UCSD-AML1 (cell line): ENCODE measurements at regions not wholly inside any gene's neighbourhood (a gene's known extent, or its start where the extent isn't known, plus 50 kb on each side); places are given as distances from the start of the nearest gene placed in this dataset.

Experiments used
- DNase-seq: peaks from one replicate; lab custom pipeline; 2025; ENCODE audit not compliant: unreplicated experiment; lab: John Stamatoyannopoulos, UW

DNA sequence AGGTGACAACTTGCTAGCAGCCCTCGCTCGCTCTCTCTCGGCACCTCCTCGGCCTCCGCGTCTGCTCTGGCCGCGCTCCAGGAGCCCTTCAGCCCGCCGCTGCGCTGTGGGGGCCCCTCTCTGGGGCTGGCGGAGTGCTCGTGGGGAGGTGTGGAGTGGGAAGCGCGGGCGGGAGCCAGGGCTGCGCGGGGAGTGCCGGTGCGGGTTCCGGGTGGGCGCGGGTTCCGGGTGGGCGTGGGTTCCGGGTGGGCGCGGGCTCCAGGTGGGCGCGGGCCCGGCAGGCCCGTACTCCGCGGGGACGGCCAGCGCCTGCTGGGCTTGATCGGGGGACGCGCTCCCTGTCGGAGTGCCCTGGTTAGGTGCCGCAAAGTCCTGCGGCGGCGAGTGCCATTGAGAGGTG is 384.3 kb downstream of the GPM6A start:
- no peak for DNase-seq

GRCh38 chr4:175431694-175432093 is 380.4 kb downstream of the GPM6A start:
- DNase-seq = no peak

GRCh38 chr4:175435381-175435783 is 376.7 kb downstream of the GPM6A start:
- DNase-seq = peak; percentile 50

DNA sequence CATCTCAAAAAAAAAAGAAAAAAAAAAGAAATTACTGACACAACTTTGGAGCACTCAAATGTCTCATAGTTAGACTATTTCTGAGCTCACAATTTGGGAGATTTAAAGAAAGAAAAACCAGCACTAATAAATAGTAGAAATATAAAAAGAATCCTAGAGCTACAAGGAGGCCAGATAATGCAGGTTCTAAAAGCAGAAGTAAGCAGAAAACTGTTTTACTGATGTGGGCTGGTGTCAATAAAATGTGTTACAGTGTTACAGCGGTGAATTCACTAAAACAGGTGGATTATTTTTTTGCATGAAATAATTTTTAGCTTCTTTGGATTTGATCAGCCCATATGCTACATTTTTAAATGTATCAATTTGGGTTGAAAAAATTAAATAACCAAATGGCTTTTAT is 375.9 kb downstream of the GPM6A start:
- no peak for DNase-seq

GRCh38 chr4:175440786-175441185 is 371.3 kb downstream of the GPM6A start:
- DNase-seq = no peak

- DNase-seq = no peak
Observed at GRCh38 chr4:175441256-175441655, 370.8 kb downstream of the GPM6A start.

DNA sequence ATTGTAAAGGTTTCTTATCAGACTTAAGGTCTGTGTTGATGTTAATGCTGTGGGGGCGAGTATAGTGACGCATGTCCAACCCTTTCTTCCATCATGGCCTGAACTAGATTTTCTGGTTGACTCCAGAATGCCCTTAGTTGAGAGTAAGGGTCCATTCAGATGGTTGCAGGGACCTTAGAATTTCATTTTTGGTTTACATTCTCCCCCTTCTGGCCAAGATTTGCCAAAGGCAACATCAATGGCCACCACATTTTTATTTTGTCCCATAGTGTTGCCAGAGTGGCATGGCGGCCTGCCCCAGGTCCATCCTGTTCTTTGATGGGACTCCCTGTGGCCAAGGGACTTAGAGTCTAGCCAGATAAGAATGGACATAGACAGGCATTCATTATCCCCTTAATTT is 368.5 kb downstream of the GPM6A start:
- no peak for DNase-seq

GRCh38 chr4:175444512-175444911 is 367.6 kb downstream of the GPM6A start:
- DNase-seq = no peak

DNA sequence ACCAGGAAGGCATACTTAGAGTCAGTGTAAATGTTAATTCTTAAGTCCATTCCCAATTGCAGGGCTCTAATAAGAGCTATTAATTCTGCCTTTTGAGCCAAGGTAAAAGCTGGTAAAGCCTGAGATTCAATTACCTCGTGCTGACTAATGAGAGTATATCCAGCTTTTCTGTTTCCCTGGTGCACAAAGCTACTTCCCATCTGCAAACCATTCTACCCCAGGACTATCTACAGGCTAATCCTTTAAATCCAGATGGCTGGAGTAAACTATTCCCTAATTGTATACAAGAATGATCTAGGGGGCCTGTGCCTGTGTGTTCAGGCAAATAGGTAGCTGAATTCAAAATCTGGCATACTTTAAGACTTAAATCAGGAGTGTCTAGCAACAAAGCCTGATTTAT is 365.0 kb downstream of the GPM6A start:
- DNase-seq = no peak

GRCh38 chr4:175450446-175450845 is 361.6 kb downstream of the GPM6A start:
- DNase-seq = no peak

DNA sequence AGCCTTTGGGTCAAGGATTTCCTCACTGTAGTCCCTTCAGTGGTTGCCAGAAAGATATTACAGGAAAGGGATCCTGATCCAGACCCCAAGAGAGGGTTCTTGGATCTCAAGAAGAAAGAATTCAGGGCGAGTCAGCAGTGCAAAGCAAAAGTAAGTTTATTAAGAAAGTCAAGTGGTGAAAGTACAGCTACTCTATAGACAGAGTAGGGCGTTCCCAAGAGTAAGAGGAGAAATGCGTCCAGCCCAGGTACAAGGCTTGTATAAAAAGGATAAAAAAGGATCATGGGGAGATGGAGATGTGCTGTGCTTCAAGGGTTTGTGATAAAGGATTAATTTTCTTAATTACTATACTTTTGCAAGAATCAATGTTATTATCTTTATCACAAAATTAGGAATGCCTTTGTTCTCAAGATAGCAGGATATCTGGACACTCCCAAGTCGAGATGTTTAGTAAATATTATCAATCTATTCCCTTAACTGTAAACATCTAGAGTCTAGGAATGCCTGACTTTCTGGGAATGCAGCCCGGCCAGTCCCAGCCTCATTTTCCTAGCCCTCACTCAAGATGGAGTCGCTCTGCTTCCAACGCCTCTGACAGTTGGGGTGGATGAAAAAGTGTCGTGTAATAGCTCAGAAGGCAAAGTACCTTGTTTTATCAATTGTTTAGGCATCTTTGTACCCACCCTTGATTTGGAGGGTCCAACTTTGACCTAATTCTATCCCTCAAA is 360.7 kb downstream of the GPM6A start:
- no peak for DNase-seq

DNA sequence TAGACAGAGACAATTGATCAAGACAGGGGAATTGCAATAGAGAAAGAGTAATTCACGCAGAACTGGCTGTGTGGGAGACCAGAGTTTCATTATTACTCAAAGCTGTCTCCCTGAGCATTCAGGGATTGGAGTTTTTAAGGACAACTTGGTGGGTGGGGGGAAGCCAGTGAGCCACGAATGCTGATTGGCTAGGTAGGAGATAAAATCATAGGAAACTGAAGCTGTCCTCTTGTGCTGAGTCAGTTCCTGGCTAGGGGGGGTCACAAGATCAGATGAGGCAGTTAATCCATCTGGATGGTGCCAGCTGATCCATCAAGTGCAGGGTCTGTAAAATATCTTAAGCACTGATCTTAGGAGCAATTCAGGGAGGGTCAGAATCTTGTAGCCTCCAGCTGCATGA is 358.6 kb downstream of the GPM6A start:
- no peak for DNase-seq

DNA sequence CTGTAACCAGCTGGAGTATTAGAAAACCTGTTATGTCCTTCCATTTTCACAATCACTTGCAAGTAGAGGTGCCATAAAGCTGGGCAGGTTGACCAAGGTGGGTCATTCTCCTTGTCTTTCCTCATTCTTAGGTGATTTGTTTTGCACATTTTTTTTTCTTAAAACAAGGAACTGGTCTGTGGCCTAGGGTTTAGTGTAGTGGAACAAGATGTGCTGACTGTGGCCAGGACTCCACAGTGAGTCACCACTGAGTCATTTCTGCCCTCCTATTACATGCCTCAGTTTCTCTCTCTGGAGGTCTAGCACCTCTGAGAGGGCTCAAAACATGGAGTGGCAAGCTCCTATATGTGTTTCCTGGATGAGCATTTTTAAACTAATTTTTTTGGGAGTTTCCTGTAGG is 355.9 kb downstream of the GPM6A start:
- DNase-seq = no peak

DNA sequence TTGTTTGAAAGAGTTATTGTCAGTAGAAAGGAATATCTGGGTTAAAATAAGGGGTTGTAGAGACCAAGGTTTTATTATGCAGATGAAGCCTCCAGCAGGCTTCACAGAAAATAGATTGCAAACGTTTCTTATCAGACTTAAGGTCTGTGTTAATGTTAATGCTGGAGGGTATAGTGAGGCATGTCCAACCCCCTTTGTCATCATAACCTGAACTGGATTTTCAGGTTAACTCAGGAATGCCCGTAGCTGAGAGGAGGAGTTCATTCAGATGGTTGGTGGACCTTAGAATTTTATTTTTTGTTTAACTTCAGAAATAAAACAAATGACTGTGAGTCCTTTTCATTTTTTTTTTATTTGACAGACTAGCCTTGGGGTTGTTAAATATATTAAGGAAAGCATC is 354.1 kb downstream of the GPM6A start:
- DNase-seq = no peak

- no peak for DNase-seq
Observed at GRCh38 chr4:175459571-175459970, 352.5 kb downstream of the GPM6A start.

DNA sequence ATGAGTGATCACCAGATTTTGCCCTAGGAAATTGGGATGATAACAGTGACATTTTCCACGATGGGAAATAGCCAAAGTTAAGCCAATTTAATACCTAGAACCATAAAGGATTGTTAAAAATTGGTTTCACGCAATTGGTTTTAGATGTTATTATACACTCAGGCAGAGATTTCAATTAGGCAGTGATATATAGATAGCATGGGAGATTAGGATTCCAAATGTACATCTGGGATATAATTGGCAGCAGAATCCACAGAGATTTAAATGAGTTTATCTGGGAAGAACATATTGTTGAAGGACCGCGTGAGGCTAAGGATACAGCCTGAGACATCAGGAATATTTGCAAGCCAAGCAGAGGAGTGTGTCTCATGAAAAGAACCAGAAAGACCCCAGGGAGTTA is 351.6 kb downstream of the GPM6A start:
- no peak for DNase-seq

- no peak for DNase-seq
Observed at GRCh38 chr4:175469514-175469913, 342.6 kb downstream of the GPM6A start.

DNA sequence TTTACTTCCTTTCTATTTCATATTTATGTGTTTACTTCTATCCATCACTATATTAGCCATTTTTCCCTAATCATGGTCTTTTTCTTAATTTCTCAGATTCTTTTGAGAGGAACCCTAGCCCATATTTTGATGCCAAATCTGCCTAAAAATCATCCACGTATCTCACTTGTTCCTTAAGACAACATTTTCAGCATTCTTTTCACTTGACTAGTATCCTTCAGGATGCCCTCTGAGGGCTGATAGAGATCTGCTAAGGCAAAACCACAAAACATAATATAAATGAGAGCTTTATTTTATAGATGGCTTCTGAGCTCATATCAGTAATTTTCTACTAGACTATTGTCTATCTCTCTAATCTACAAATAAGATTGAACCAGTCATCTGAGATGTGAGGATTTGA is 341.9 kb downstream of the GPM6A start:
- no peak for DNase-seq

GRCh38 chr4:175480404-175480803 is 331.7 kb downstream of the GPM6A start:
- no peak for DNase-seq

DNA sequence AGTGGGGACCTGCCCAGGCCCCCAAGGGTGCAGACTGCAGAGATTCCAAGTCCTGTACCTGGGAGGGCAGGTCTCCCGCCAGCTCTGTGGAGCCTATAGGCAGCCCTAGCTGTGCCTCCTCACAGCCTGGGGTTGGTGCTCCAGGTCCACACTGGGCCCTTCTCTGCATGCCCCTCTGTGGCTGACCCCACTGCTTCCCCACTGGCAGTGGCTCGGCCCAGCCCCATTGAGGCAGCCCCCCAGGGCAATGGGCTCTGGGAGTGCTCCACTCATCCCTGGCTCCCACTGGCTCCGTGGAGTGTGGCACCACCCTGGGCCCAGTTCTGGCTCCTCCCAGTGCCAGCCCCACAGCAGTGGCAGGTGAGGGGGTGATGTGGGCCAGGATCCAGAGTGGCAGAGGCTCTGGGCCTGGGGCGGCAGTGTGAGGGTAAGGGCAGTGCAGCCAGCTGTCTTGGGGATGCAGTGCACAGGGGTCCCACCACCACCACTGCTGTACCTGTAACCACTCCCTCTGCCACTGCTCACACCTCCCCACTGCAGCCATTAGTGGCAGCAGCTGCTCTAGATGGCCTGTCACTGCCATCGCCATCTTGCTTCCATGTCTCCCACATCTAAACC is 312.2 kb downstream of the GPM6A start:
- no peak for DNase-seq

DNA sequence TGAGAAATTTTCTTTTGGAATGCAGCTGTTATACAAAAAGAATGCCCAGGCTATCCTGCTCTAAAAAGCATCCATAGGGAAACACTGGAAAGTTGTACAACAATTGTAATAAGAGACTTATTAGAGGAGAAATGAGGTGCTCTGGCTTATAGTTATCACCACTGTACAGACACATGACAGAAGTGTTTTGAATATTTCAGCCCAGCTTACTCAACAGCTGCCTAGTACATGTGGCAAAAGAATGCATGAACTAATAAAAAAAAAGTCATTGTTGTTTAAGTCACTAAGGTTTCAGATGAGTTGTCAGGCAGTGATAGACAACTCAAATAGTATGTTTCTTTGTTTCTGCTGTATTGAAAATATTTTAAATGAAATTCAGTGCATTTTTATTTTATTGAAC is 307.7 kb downstream of the GPM6A start:
- no peak for DNase-seq

DNA sequence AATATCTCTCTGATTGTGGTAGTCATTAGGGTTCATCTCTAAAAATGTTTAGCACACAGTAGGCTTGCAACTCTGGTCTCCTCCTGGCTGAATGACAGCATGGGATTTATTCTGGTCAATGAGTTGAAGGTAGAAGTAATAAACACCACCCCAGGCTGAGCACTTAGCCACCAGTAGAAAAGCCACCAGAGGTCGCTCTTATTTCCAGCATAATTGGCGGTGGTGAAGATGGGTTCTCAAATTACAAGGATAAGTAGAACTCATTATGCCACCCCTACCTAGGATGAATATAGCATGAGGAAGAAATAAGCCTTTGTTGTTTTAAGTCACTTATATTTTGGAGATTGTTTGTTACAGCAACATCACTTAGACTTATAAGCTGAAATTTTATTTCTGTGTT is 302.7 kb downstream of the GPM6A start:
- DNase-seq = no peak

- no peak for DNase-seq
Observed at GRCh38 chr4:175511861-175512260, 300.2 kb downstream of the GPM6A start.
